Endothelial cell of umbilical vein (primary cell): ENCODE measurements at regions not wholly inside any gene's neighbourhood (a gene's known extent, or its start where the extent isn't known, plus 50 kb on each side); places are given as distances from the start of the nearest gene placed in this dataset.

Source experiments
- BruUV-seq: library from RNA; stranded (reverse); fragments of 400-500 nt; replicated peaks from 2 replicates; lab custom pipeline; 2021; lab: Mats Ljungman, UMichigan
- CTCF ChIA-PET: fragments of 300-600, 350-600 bp; sonication (Branson Sonifier 250); formaldehyde crosslinking; loops from one replicate; lab custom pipeline; 2021; ENCODE audit warnings: antibody characterized with exemption, inconsistent platforms; lab: Charles Lee
- POLR2A ChIA-PET: fragments of 300-600, 350-600 bp; sonication (Branson Sonifier 250); formaldehyde crosslinking; loops from one replicate; lab custom pipeline; 2021; ENCODE audit warnings: antibody characterized with exemption, inconsistent platforms; lab: Charles Lee
- DNase-seq: peaks from one replicate; pipeline ENCODE4 v3.0.0-alpha.2; 2011; ENCODE audit warnings: low read depth, low spot score
- FAIRE-seq: peaks from 2 replicates; lab custom pipeline; 2011; peaks lifted over from hg19 to GRCh38; lab: Jason Lieb, UNC
- H2AFZ ChIP-seq: 2 replicates; pipeline ENCODE4 v1.6.0; 2012; ENCODE audit warnings: low read depth, low read length, control low read depth, inconsistent platforms
- H3K27ac ChIP-seq: 2 replicates; pipeline ENCODE4 v1.5.1; 2011; ENCODE audit warnings: low read depth, mild to moderate bottlenecking, control low read depth, low read length, moderate library complexity; ENCODE audit not compliant: insufficient read depth
- H3K27me3 ChIP-seq, 2 experiments: 2 replicates each; pipeline versions ENCODE4 v1.6.0 to v1.6.1; 2011; ENCODE audit warnings: low read length in 2 of 2, mixed read lengths in 1 of 2; ENCODE audit not compliant: control insufficient read depth in 2 of 2, insufficient read depth in 2 of 2
- H3K36me3 ChIP-seq, 2 experiments: 2 replicates in 1 of 2; 3 replicates in 1 of 2; pipeline ENCODE4 v1.5.1; 2011; ENCODE audit warnings: low read length in 2 of 2, mild to moderate bottlenecking in 1 of 2, moderate library complexity in 1 of 2; ENCODE audit not compliant: control insufficient read depth in 2 of 2, insufficient read depth in 2 of 2; ENCODE audit errors: extremely low read depth in 1 of 2
- H3K4me1 ChIP-seq: 3 replicates; pipeline ENCODE4 v1.5.1; 2011; ENCODE audit warnings: mild to moderate bottlenecking, low read length; ENCODE audit not compliant: control insufficient read depth, insufficient read depth; ENCODE audit errors: extremely low read depth
- H3K4me2 ChIP-seq: 2 replicates; pipeline ENCODE4 v1.6.1; 2011; ENCODE audit warnings: low read length, control low read depth, mixed read lengths; ENCODE audit not compliant: insufficient read depth
- H3K4me3 ChIP-seq, 3 experiments: fragments of 200-600 bp in 1 of 3; sonication (generic), shearing (Covaris generic) in 1 of 3; replicated peaks in 1 of 3; 2 replicates each; pipeline ENCODE4 v1.5.1; 2011 to 2016; ENCODE audit warnings: control low read depth in 3 of 3, low read length in 3 of 3, mild to moderate bottlenecking in 2 of 3, inconsistent platforms in 1 of 3, low read depth in 1 of 3, moderate library complexity in 1 of 3; ENCODE audit not compliant: insufficient read depth in 1 of 3
- H3K79me2 ChIP-seq: 2 replicates; pipeline ENCODE4 v1.6.0; 2012; ENCODE audit warnings: low read length, inconsistent platforms; ENCODE audit not compliant: control insufficient read depth, insufficient read depth
- H3K9ac ChIP-seq: replicated peaks from 2 replicates; pipeline ENCODE3; 2011; ENCODE audit warnings: low read length, control low read depth; ENCODE audit not compliant: insufficient read depth; ENCODE audit errors: extremely low read depth
- H3K9me1 ChIP-seq: replicated peaks from 3 replicates; pipeline ENCODE4 v1.6.0; 2011; ENCODE audit warnings: mild to moderate bottlenecking, low read length; ENCODE audit not compliant: control insufficient read depth, insufficient read depth; ENCODE audit errors: extremely low read depth
- H3K9me3 ChIP-seq: replicated peaks from 2 replicates; pipeline ENCODE4 v1.5.1; 2012; ENCODE audit warnings: low read length, inconsistent platforms; ENCODE audit not compliant: control insufficient read depth, insufficient read depth
- H4K20me1 ChIP-seq: replicated peaks from 2 replicates; pipeline ENCODE3; 2011; ENCODE audit warnings: mild to moderate bottlenecking, low read length; ENCODE audit not compliant: control insufficient read depth, insufficient read depth; ENCODE audit errors: extremely low read depth
- EZH2 ChIP-seq: IDR thresholded peaks from 2 replicates; pipeline ENCODE4 v1.6.1; 2012; ENCODE audit warnings: borderline replicate concordance, low read depth, mild to moderate bottlenecking, moderate library complexity, low read length, inconsistent platforms; ENCODE audit not compliant: severe bottlenecking
- FOS ChIP-seq: IDR thresholded peaks from 2 replicates; pipeline ENCODE4 v1.6.1; 2011; ENCODE audit warnings: mild to moderate bottlenecking, low read length, moderate library complexity, borderline replicate concordance; ENCODE audit not compliant: insufficient read depth
- GATA2 ChIP-seq: IDR thresholded peaks from 2 replicates; pipeline ENCODE4 v1.7.0; 2011; ENCODE audit warnings: low read depth, mild to moderate bottlenecking, moderate library complexity, mixed read lengths, low read length; ENCODE audit not compliant: insufficient read length, insufficient read depth
- JUN ChIP-seq: IDR thresholded peaks from 2 replicates; pipeline ENCODE4 v1.6.1; 2011; ENCODE audit warnings: borderline replicate concordance, low read depth; ENCODE audit not compliant: insufficient read length, insufficient read depth
- MYC ChIP-seq: IDR thresholded peaks from one replicate; pipeline ENCODE4 v1.6.1; 2011; ENCODE audit warnings: mild to moderate bottlenecking, low read depth, low read length
- POLR2A ChIP-seq: IDR thresholded peaks from 2 replicates; pipeline ENCODE4 v1.6.1; 2012; ENCODE audit warnings: low read depth, mild to moderate bottlenecking, control low read depth, low read length
- POLR2AphosphoS5 ChIP-seq: IDR thresholded peaks from 2 replicates; pipeline ENCODE4 v1.6.1; 2012; ENCODE audit warnings: low read depth, mild to moderate bottlenecking, control low read depth, low read length, moderate library complexity; ENCODE audit not compliant: insufficient read depth
- dilution Hi-C: fragments of 300-500 bp; cut with MboI; formaldehyde crosslinking; loops from one replicate; pipeline ENCODE4 v1.15.0; 2019; ENCODE audit warnings: low sequenced_read_pairs; ENCODE audit not compliant: extremely low pct_ligation_motif_present
- intact Hi-C: fragments of 100-400 bp; cut with micrococcal nuclease; formaldehyde crosslinking; loops from one replicate; pipeline ENCODE4 v1.10.0; 2022
- TF ChIP-seq, protein P1 (sequence below): IDR thresholded peaks from 2 replicates; pipeline ENCODE4 v1.6.1; 2011; ENCODE audit not compliant: insufficient read depth, insufficient read length
- TF ChIP-seq, protein P2 (sequence below), 2 donors: IDR thresholded peaks; 1 replicate in 1 of 2; 2 replicates in 1 of 2; pipeline ENCODE4 v1.5.1; 2011; ENCODE audit warnings: low read length in 2 of 2, mild to moderate bottlenecking in 2 of 2, moderate library complexity in 2 of 2, control low read depth in 1 of 2, inconsistent platforms in 1 of 2, low read depth in 1 of 2; ENCODE audit not compliant: insufficient read depth in 1 of 2; ENCODE audit errors: extremely low read depth in 1 of 2

DNA sequence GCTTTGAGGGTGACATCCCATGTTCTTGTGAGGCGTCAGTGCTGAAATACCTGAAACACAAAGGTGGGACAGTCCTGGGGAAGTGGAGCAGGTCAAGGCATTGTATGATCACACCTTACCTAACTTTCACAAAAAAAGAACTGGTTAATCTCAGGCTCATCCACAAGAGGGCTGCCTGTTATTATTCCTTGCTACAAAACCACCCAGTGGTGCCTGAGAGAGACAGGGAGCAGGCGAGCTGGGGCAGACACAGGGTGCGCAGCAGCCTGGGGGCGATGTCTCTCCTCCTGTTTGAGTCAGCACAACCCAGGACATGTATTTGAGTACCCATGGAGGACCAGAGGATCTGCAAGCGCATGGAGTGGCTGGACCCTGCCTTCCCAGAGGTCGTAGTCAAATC lies 316.8 kb upstream of the ATP10A start:
- TF ChIP-seq, protein P1, sequence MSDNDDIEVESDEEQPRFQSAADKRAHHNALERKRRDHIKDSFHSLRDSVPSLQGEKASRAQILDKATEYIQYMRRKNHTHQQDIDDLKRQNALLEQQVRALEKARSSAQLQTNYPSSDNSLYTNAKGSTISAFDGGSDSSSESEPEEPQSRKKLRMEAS: no peak
- TF ChIP-seq, protein P2, sequence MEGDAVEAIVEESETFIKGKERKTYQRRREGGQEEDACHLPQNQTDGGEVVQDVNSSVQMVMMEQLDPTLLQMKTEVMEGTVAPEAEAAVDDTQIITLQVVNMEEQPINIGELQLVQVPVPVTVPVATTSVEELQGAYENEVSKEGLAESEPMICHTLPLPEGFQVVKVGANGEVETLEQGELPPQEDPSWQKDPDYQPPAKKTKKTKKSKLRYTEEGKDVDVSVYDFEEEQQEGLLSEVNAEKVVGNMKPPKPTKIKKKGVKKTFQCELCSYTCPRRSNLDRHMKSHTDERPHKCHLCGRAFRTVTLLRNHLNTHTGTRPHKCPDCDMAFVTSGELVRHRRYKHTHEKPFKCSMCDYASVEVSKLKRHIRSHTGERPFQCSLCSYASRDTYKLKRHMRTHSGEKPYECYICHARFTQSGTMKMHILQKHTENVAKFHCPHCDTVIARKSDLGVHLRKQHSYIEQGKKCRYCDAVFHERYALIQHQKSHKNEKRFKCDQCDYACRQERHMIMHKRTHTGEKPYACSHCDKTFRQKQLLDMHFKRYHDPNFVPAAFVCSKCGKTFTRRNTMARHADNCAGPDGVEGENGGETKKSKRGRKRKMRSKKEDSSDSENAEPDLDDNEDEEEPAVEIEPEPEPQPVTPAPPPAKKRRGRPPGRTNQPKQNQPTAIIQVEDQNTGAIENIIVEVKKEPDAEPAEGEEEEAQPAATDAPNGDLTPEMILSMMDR (IDR thresholded peaks at IDR 0.05; ENCODE audit: extremely low read depth in 1 of 2, insufficient read depth in 1 of 2, low read depth in 1 of 2, low read length in 2 of 2): no peak
- TF ChIP-seq POLR2A (no peak), GATA2 (no peak), POLR2AphosphoS5 (no peak), FOS (no peak), JUN (no peak), EZH2 (no peak), MYC (no peak)
- no peak overlapping the region for H3K9ac ChIP-seq
- CTCF ChIA-PET: no interaction called here
- no TSS peak for BruUV-seq
- FAIRE-seq: no peak
- no peak for DNase-seq
- H4K20me1 ChIP-seq: no peaks in the 10 kb centered on the region
- no peak overlapping the region for H3K4me3 ChIP-seq
- intact Hi-C loops (no loop called here), dilution Hi-C loops (no loop called here)
- peaks cover 9% of the 10 kb centered on the region for H3K9me3 ChIP-seq
- H2AFZ ChIP-seq: no peak overlapping the region
- no peaks in the 10 kb centered on the region for H3K36me3 ChIP-seq
- no peak overlapping the region for H3K4me2 ChIP-seq
- no peaks in the 10 kb centered on the region for H3K27me3 ChIP-seq
- no peaks in the 10 kb centered on the region for H3K9me1 ChIP-seq
- no peak overlapping the region for H3K27ac ChIP-seq
- POLR2A ChIA-PET: no interaction called here
- H3K4me1 ChIP-seq: no peaks in the 10 kb centered on the region
- no peaks in the 10 kb centered on the region for H3K79me2 ChIP-seq
